HG02884 (cell line): ENCODE measurements at regions not wholly inside any gene's neighbourhood (a gene's known extent, or its start where the extent isn't known, plus 50 kb on each side); places are given as distances from the start of the nearest gene placed in this dataset.

ENCODE experiments used
- ATAC-seq: cut with Tn5 transposase; IDR thresholded peaks from one replicate; pipeline ENCODE4 v1.9.1; 2021; ENCODE audit warnings: mild to moderate bottlenecking, moderate library complexity; ENCODE audit not compliant: unreplicated experiment

DNA sequence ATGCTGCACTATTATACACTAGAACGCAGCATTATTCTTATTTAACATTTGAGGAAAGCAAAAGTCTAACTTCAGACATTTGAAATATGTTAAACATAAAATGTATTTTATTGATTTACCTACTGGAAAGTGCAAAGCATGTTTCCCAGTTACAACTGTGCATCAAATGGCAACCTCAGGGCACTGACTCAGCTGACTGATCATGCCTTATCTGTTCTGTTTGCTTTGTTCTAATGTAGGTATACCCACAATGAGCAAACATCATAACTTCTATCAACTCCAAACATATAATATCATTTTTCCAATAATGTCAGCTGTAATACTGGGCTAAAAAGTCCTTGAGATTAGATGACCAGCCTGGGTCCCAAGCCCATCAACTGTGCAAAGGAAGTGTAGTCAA is 431.0 kb downstream of the FOXG1 start:
- no peak for ATAC-seq

DNA sequence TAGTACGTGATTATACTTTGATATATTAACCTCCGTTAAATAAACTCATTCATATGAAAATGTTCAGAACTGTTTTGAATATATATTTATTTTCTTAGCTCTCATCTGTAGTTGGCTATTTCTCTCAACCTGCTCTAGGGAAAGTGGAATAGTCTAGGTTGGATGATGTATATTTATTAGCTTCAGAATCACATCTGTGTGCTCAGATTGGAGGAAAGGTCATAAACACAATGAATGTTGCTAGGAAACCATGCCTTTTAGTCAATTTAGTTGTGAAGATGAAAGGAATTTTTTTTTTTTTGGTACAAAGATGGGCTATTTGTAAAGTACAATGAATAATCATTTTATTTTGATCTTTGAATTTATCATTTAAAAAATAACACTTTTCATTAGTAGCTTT is 439.1 kb downstream of the FOXG1 start:
- no peak for ATAC-seq

DNA sequence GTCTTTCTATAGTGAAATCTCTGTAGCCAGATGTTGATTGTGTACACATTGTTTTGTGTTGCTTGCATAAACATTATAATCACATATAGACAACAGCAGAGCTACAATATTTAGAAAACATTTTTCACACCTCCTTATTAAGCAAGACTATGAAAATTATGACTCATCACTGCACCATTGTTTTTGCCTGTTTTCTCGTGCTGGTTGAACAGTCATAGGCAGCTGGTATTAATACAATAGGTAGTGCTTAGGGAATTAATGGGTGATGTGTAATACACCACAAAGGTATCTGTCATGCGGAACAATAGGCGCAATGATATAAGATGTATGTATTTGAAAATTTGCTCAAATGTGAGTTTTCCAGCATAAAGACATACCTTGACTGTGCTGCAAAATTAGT is 449.3 kb downstream of the FOXG1 start:
- ATAC-seq: no peak

DNA sequence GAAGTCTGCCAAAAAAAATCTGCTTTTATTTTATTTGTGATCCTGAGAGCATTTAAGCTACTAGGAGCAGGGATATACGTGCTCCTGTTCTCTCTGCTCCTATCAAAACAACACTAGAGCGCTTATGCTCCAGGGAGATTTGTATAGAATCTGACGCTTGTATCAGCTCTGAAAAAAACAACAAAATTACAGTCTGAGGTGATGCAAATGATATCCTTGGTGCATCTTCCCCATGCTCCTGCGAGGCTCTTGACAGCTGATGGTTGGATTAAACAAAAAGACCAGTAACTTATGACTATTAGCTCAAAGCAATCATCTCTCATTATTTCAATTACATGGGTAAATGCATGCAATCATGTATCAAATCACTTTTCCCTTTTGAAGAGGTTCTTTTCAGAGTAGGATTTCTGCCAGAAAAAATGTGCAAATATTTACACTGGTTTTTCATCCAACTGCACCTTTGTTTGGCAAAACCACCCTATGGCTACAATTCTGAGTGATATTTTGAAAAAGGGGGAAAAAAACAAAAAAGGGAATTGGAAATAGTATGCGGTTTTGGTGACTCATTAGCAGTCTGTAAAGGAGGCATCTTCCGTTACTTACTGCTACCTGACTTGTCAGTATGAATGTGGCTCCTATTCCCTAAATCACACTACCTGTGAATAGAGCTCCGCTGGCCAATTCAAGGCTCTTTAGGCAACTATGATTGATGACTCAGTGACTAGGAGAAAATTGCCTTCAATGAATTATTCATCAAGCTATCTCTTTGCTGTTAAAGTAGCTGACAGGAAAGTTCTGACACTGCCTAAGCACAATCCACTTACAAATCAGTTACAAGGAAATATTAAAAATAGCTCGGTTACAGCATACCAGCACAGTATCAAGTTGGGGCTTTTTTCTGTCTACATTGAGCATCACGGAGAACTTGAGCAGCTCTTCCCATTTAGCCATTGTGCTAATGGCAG is 450.0 kb downstream of the FOXG1 start:
- no peak for ATAC-seq

DNA sequence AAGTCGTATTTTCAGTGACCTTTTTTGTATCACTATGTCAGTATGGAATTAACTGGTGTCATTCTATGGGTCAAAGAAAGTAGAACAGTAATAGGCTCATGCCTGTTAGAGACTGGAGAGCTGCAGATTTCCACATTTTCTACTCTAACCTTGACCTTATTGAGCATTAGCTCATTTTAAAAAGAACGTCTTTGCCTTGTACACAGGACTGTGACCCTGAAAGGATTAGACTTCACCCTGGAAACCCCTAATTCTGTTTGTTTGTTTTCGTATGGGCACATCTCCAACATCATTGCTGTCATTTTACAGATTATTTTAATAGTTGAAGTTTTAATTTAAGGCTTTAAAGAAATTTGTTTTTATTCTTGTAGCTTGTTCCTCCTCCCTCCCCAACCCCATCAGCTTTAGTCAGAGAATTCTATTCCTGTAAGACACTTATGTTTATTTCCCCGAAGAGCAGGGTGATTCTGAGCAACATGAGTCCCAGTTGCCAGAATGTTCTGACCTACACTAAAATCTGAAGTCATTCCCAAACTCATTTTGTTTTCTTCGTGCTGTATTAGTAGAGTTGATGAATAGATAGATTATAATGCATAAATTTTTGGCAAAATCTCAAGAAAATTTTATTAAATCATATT is 451.3 kb downstream of the FOXG1 start:
- ATAC-seq: no peak

DNA sequence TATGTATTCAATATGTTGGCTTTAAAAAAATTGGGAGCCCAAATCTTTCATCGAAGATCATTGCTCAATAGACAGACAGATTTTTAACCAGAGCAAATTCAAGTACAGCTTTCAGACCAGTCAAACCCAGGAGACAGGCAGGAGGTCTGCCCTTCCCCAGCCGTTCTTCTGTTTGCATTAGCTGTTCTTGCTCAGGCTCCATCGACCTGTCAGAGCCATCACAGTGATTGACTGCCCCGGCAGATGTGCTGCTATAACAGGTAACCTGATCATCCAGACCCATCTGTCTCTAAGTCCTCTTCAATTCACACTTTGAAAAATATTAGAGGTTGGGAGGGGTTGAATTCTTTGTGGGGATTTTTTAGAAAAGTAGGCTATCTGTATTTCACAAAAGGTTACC is 453.5 kb downstream of the FOXG1 start:
- no peak for ATAC-seq

DNA sequence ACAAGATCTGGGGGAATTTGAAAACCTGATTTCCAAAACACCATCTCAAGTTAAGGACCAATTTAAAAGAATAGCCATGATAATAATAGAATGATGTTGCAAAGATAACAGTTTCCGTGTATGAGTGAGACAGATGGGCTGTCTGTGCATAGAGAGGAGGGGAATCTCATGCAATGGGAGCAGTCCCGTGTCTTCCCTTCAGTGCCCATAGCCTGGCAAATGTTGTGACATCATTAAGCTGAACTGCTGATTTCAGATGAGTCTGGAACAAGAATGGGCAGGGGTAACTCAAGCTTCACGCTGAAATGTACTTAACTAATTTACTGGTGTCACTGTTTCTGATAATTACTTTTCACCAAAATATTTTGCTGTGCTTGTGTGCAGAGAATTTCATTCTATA is 454.0 kb downstream of the FOXG1 start:
- ATAC-seq: no peak

DNA sequence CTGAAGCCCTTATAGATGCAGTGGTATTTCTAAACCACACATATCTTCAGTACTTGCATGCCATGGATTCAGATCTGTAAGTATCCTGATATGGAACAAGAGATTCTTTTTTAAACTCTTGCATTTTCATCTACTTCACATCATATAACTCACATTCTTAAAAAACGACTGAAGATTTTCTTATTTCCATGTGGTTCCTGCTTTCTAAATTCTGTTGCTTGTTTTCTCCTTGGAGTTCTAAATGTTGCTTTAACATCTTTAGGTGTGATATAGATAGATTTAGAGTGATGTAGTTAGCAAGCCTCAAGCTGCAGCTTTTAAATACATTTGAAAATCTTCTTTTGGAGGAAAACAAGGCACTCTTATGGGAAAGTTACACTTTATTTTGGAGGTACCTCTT is 455.4 kb downstream of the FOXG1 start:
- no peak for ATAC-seq

DNA sequence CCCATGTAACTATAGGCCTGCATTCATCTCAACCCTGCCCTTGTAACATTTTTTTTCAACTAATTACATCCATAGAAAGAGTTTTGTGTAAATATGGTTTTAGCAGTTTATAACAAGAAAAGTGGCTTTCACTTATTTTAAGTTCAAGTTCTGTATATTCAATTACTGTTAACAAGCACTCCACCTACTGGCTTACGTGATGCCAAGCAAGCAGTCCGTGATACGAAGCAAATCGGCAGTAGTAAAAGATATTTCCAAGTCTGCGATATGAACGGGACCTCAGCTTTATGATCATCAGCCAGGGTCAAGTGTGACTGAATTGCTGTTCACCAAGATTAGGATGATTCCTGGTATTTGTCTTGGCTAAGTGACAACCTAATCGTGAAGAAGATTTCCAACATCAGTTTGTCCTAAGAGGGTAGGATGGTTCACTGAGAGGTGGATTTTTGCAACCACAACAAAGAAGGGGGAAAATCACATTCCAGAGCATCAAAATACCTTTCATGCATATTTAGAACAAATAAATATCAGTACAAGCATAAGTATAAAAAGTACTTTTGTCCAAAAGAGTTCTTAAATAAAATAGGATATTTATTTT is 456.2 kb downstream of the FOXG1 start:
- ATAC-seq: no peak

DNA sequence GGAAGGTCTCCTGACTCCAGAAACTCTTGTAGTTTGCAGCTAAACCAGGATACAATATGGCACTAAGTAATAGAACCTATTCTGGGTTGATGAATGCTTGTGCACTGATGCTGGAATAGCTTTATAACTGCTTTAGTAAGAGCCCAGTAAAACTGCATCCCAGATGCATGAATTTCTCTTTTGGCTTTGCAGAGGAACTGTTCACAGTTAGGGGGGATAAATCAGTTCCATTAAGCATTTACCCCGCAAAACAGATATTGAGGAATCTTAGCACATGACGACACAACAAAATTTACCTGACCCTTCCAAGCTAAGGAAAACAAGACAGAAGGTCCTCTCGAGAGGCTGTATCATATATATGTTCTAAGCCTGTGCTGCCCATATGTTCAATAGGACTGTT is 457.4 kb downstream of the FOXG1 start:
- no peak for ATAC-seq

DNA sequence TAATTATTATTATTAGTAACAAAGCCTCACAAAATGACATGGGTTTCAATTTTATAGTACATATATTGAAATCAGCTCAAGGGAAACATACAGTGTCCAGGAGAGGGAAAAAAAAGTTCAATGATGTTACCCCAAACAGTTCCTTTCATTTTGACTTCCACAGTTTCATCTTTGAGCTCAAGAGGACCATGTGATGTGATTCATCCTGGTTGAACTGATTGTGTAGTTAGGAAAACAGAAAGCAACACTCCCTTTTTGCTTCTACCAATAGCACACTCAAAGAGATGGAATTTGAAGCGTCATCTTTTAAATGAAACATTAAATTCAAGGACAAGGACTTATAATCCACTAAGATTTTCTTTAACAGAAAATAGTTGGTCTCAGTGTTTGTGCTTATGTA is 461.0 kb downstream of the FOXG1 start:
- ATAC-seq: no peak

DNA sequence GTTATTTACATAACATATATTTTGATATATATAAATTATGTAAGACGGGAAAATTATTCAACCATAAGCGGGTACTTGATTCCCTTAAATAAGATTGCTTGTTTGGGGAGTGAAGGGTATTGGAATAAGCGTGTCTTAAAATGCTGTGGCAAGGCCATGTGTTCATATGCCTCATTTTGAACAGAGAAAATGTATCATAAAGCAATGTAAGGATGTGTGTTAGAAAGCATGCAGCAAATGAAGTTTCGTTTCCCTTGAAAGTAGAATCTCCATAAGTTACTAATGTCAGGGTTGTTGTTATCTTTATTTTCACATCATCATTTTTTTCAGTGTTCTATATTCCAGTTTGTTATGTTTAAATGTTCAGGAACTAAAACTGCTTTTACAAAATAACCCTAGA is 465.6 kb downstream of the FOXG1 start:
- no peak for ATAC-seq

DNA sequence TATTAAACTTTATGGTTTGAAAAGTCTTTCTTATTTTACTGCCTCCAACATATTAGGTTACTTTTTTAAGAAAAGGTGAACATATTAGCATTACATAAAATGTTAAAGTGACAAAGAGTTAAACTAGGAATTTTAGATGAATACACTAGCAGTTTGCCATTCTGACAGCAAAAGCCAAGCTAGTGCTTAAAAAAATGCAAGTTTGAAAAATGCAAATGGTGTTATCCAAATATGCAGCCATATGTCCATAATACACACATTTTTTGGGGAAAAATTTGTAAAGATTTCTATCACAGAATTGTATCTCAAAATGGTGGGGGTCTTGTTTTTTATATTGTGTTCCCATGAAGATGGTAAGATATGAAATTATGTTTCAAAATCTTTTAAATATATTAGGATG is 466.1 kb downstream of the FOXG1 start:
- no peak for ATAC-seq

DNA sequence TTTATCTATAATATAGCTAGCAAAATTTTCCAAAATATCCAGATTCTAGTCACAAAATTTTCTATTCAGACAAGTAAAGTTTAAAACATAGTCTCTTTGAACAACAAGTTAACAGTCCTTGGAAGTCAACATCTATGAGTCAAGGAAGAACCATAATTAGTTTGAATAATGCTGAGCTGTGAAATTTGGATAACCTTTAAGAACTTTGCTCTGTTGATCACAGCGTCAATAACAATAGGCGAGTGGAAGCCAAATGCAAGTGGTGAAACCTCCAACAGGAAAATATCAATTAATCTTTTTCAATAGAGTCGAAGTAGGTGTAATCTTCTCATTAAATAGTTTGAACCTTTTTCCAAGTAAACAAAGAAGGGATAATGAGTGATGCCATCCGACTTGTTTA is 466.6 kb downstream of the FOXG1 start:
- no peak for ATAC-seq

DNA sequence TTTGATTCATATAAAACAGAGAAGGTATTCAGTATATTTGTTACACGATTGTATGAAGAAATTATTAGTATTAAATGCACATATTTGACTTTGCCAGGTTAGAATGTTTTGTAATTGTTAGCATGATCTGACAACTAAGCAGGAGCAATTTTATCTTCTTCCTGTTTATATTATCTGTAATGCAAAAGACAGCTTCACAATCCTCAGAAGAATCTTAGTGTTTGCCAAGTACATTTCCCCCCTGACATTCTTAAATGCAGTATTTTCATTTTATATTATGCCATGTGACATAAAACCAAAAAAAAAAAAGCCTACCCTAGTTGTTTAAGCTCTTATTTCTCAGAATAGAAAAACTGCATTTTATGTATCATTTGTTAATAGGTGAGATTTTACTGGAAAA is 469.4 kb downstream of the FOXG1 start:
- no peak for ATAC-seq

DNA sequence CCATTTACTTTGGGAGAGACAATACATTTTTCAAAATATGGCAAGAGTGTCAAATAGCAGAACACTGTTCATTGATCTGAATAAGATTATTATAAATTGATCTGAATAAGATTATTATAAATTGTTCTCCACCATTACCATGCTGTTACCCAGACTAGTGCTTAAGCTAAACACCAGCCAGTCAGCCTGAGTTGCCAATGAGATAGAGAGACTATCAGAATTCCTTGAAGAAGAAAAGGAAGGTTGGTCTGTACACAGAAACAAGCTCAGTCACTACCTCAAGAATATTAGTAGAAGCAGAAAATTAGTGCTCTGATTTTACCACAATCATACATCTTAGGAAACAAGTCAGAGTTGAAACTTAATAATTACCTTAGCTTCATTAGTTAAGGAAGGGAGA is 469.8 kb downstream of the FOXG1 start:
- no peak for ATAC-seq

DNA sequence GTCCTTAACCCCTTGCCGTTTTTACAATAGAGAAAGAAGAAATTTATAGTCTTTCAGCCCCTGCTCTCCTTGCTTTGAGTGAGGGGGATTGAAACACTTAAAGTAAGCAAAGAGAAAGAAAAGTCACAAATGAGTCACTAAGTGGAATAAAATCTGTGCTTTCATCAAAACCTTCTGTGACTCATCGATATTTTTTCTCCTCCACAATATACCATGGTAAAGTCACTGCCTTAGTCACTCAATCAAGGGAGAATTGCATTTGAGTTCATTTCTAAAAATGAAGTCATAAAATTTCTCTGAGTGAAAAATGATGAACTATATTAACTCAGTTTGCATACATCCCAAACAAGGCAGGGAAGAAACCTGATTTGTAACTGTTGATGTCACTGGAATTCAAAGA is 470.3 kb downstream of the FOXG1 start:
- no peak for ATAC-seq

DNA sequence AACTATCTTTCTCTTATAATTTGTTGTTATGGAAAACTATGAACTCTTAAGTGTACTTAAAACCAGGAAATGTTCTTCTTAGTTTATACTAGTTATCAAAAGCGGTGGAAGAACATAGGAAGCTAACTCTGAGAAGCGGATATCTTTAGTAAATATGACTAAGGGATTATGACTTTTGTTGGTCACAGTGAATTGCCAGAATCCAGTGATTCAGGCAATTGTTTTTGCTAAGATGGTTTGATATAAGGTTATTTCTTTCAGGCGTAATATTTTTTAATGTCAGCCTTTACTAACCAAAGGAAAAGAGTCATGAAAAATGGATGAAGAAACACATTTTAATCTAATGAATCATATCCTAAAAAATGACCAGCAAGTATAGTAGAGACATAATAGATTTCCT is 473.5 kb downstream of the FOXG1 start:
- ATAC-seq: no peak

DNA sequence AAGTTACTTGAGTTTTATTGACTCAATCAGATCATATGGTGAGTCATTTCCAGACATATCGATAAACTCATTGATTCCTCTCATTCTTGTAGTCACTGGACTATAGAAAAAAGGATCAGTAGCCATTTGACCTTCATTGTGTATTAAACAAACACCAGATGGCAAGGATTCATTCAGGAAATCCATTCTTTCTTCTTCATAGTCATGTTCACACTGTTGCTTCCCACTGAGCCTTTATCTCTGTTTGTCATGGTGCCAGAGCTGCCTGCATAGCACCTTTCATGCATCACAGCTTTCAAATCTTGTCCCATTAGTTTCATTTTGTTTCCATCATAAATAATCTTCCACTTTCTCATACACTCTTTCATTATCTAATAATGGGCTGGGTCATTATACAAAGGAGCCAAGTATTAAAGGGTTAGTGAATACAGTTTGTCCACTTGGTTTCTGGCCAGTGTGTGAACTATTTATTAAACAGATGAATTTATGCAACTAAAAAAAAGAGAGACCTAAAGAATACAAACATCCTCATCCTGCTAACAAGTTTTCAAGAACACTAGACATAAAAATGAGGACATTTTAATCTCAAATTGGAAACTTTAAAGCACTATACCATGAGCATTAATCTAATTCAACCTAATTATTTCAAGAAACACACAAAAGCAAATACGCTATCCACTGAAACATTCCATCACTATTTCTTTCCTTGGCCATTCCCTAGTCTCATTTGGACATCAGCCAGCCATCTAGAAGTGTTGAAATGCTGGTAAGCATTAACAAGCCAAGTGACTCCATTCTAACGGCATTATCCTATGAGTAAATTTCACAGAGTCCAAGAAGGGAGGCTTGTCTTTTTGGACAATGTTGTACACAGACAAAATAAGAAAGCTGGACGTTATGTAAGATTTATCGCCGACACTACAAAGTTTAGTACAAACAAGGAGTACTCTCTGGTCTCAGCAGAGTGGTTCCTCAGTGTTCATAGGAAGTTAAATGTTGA is 476.5 kb downstream of the FOXG1 start:
- ATAC-seq: no peak

DNA sequence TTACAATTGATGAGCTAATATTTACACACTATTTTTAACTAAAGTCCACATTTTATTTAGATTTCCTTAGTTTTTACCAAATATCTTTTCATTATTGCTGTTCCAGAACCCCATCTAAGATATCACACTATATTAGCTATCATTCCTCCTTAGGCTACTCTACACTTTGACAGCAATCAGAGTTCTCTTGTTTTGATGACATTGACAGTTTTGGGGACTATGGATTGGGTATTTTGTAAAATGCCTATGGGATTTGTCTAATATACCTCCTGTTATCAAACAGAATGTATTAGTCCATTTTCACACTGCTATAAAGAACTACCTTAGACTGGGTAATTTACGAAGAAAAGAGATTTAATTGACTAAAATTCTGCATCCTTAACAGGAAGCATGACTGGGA is 489.1 kb downstream of the FOXG1 start:
- ATAC-seq: no peak

DNA sequence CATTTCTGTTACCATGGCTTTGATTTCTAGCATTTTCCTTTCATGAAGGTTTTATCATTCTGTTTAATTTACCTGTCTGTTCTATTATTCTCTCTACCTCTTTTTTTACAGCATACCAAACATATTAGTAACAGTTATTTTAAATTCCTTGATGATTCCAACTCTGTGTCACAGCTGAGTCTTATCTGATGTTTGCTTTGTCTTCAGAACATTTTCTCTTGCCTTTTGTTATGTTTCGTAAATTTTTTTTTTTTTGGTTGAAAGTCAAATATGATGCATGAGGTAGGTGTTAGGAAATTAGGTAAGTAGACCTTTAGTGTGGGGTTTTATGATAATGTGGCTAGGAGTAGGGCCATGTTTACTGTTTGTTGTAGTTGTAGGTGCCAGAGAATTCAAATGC is 496.4 kb downstream of the FOXG1 start:
- ATAC-seq: no peak
